Tibial nerve (tissue), 3 donors: ENCODE measurements at regions not wholly inside any gene's neighbourhood (a gene's known extent, or its start where the extent isn't known, plus 50 kb on each side); places are given as distances from the start of the nearest gene placed in this dataset.

ENCODE experiments used
- EP300 ChIP-seq, 2 donors: sonication (generic); formaldehyde crosslinking; IDR thresholded peaks; one replicate each; pipeline ENCODE4 v1.6.1; 2017; ENCODE audit warnings: antibody characterized with exemption in 2 of 2, mild to moderate bottlenecking in 1 of 2
- POLR2A ChIP-seq, 2 donors: fragments of 450-650 bp; IDR thresholded peaks; one replicate each; pipeline ENCODE4 v1.6.1; 2017; ENCODE audit warnings: antibody characterized with exemption in 2 of 2, mild to moderate bottlenecking in 2 of 2, moderate library complexity in 2 of 2

DNA sequence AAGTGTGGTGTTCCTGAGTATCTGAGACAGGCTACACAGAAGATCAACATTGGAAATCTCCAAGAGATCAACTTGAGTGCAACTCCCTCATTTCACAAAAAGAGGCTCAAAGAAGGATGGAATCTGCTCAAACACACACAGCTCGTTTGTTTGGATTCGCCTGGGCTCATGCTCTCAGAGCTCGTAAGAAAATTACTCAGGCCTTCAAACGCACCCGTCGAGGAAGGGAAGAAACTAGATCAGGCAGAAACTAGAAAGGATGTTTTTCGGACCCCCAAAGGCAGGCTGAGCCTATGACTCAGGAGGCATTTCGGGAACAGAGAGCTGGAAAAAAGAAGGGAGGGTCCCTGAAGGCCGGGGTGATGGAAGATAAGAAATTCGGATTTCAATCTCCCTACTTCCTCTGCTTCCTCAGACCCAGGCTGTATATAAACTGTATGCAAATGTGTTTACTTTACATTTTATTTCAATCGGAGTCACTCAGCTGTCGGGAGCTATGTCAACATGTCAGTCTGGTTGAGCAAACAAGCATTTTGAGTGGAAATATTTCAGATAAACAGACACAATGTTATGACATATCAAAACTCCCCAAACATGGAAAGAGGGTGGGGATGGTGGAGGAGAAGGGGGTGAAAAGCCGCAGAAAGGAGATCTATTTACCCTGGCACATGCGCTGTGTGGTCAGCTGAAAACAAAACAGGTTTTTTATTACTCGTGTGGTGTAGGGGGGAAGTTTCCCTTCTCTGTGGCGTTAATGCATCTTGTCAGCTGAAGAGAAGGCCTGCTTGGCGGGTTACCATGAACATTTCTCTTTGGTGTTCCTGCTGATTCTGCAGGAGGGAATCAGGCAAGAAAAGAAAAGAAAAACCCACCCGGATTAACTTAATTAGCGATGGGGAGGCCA, 129.1 kb upstream of the TBX3 start:
- no peak for TF ChIP-seq POLR2A (IDR thresholded peaks at IDR 0.05)
- TF ChIP-seq EP300 (IDR thresholded peaks at IDR 0.05): no peak
